ENCODE measurements at regions not wholly inside any gene's neighbourhood (a gene's known extent, or its start where the extent isn't known, plus 50 kb on each side); places are given as distances from the start of the nearest gene placed in this dataset.

GRCh38 chr4:100014616-100015015 is 64.5 kb upstream of the H2AZ1 start (continued):
- TF ChIP-seq CTCF (tag by site-specific recombination; IDR thresholded peaks at IDR 0.05), result no peak
- TF ChIP-seq MZF1 (tag by site-specific recombination; IDR thresholded peaks at IDR 0.05; ENCODE audit: borderline replicate concordance), result no peak
- TF ChIP-seq ZNF266 (tag by site-specific recombination; IDR thresholded peaks at IDR 0.05; ENCODE audit: low read depth), result no peak
- TF ChIP-seq ZNF704 (tag by site-specific recombination; IDR thresholded peaks at IDR 0.05), result no peak
- no peak for TF ChIP-seq ZNF48 (tag by site-specific recombination; IDR thresholded peaks at IDR 0.05)
- no peak for TF ChIP-seq ZBTB1 (tag by site-specific recombination; IDR thresholded peaks at IDR 0.05)
- TF ChIP-seq ZNF148 (tag by site-specific recombination; IDR thresholded peaks at IDR 0.05; ENCODE audit: borderline replicate concordance), result no peak
- no peak for TF ChIP-seq TCF7L2 (IDR thresholded peaks at IDR 0.05; ENCODE audit: borderline replicate concordance, low read depth, low read length)

- TF ChIP-seq GLIS2 (tag by site-specific recombination; IDR thresholded peaks at IDR 0.05) (no peak), ZNF302 (tag by site-specific recombination; IDR thresholded peaks at IDR 0.05; ENCODE audit: low read depth) (no peak), ZNF707 (tag by site-specific recombination; IDR thresholded peaks at IDR 0.05) (no peak), ZEB2 (tag by site-specific recombination; IDR thresholded peaks at IDR 0.05) (no peak), KLF10 (tag by site-specific recombination; IDR thresholded peaks at IDR 0.05) (no peak), ZNF132 (tag by site-specific recombination; IDR thresholded peaks at IDR 0.05; ENCODE audit: borderline replicate concordance) (no peak), ZNF561 (tag by site-specific recombination; IDR thresholded peaks at IDR 0.05; ENCODE audit: borderline replicate concordance) (no peak), ZNF416 (tag by site-specific recombination; IDR thresholded peaks at IDR 0.05) (no peak), ZNF544 (tag by site-specific recombination; IDR thresholded peaks at IDR 0.05) (no peak), ZNF488 (tag by site-specific recombination; IDR thresholded peaks at IDR 0.05) (no peak), RBAK (tag by site-specific recombination; IDR thresholded peaks at IDR 0.05) (no peak), HOXC10 (CRISPR knock-in tag; IDR thresholded peaks at IDR 0.05) (no peak), ZNF37A (tag by site-specific recombination; IDR thresholded peaks at IDR 0.05) (no peak), ZBTB11 (tag by site-specific recombination; conservative IDR thresholded peaks at IDR 0.05; ENCODE audit: low read depth) (no peak), ZNF670 (tag by site-specific recombination; IDR thresholded peaks at IDR 0.05; ENCODE audit: low read depth) (no peak), ZNF626 (tag by site-specific recombination; IDR thresholded peaks at IDR 0.05) (no peak), SP3 (tag by site-specific recombination; IDR thresholded peaks at IDR 0.05) (no peak)
- Histone ChIP-seq H3K4me3 (ENCODE audit: low read depth, low read length) (no peak overlapping the region), H3K4me1 (ENCODE audit: control insufficient read depth, insufficient read depth, low read length) (no peaks in the 10 kb centered on the region), H3K27ac (ENCODE audit: extremely low read depth, low read depth, low read length) (no peak overlapping the region), H3K36me3 (ENCODE audit: control insufficient read depth in 2 of 2, insufficient read depth in 1 of 2, low read length in 2 of 2) (no peaks in the 10 kb centered on the region), H3K9me3 (ENCODE audit: control insufficient read depth, insufficient read depth, low read depth, low read length) (no peaks in the 10 kb centered on the region)
- ChIA-PET CTCF (interaction anchor here (0.6 to 1.4 kb wide), 4 partner anchors 11 to 76 kb away, joined by 3 to 6 read pairs (median 4); no protein-coding TSS in a partner anchor), POLR2A (interaction anchor here (2.1 kb wide), 1 partner anchor 59 kb away, joined by 6 read pairs; the partner anchor contains the start of gene H2AZ1)
Observed at GRCh38 chr4:100009490-100009889, 59.4 kb upstream of the H2AZ1 start.

Data from HEK293 (cell line).